Naive thymus-derived CD4-positive, alpha-beta T cell (primary cell): ENCODE measurements at regions not wholly inside any gene's neighbourhood (a gene's known extent, or its start where the extent isn't known, plus 50 kb on each side); places are given as distances from the start of the nearest gene placed in this dataset.

Source experiments
- ATAC-seq: fragments of 150-1000 bp; cut with Tn5 transposase; 2 replicates; pipeline ENCODE4 v1.10.0; 2021; ENCODE audit warnings: mild to moderate bottlenecking, moderate library complexity
- CTCF ChIA-PET: fragments of 350-600 bp; sonication (Branson Sonifier 250); formaldehyde crosslinking; loops from one replicate; lab custom pipeline; 2021; ENCODE audit warnings: antibody characterized with exemption; lab: Charles Lee
- POLR2A ChIA-PET: fragments of 350-600 bp; sonication (Branson Sonifier 250); formaldehyde crosslinking; loops from one replicate; lab custom pipeline; 2021; ENCODE audit warnings: antibody characterized with exemption, inconsistent platforms; lab: Charles Lee
- DNase-seq, 9 donors: peaks; one replicate each; pipeline versions ENCODE4 v3.0.0 to v3.0.0-alpha.2; 2020 to 2022; ENCODE audit warnings: mixed read lengths in 1 of 9
- H3K27ac ChIP-seq: one replicate; pipeline ENCODE4 v1.7.0; 2013; ENCODE audit warnings: mild to moderate bottlenecking, low read depth, low read length, moderate library complexity
- H3K27me3 ChIP-seq, 2 donors: one replicate each; pipeline ENCODE4 v1.7.0; 2013; ENCODE audit warnings: low read length in 2 of 2, mild to moderate bottlenecking in 2 of 2, moderate library complexity in 2 of 2; ENCODE audit not compliant: control insufficient read depth in 2 of 2, insufficient read depth in 2 of 2
- H3K36me3 ChIP-seq, 3 experiments: 1 replicate in 2 of 3; 2 replicates in 1 of 3; pipeline ENCODE4 v1.7.0; 2013; ENCODE audit warnings: low read length in 3 of 3, mild to moderate bottlenecking in 3 of 3, moderate library complexity in 1 of 3; ENCODE audit not compliant: insufficient read depth in 3 of 3, control insufficient read depth in 2 of 3
- H3K4me1 ChIP-seq, 2 donors: one replicate each; pipeline ENCODE4 v1.7.0; 2013; ENCODE audit warnings: low read length in 2 of 2, mild to moderate bottlenecking in 2 of 2, moderate library complexity in 1 of 2; ENCODE audit not compliant: control insufficient read depth in 2 of 2, insufficient read depth in 2 of 2
- H3K4me3 ChIP-seq: 2 replicates; pipeline ENCODE4 v1.7.0; 2013; ENCODE audit warnings: mild to moderate bottlenecking, low read length
- H3K9me3 ChIP-seq, 3 experiments: 1 replicate in 2 of 3; 2 replicates in 1 of 3; pipeline ENCODE4 v1.7.0; 2013; ENCODE audit warnings: low read length in 3 of 3; ENCODE audit not compliant: control insufficient read depth in 2 of 3
- H3K27ac Mint-ChIP-seq, 9 donors: one replicate each; pipeline ENCODE4 v1.8.0; 2020 to 2022; ENCODE audit warnings: mixed read lengths in 9 of 9, mild to moderate bottlenecking in 8 of 9, moderate library complexity in 5 of 9, inconsistent platforms in 2 of 9
- H3K27me3 Mint-ChIP-seq, 5 donors: one replicate each; pipeline ENCODE4 v1.8.0; 2021 to 2022; ENCODE audit warnings: mixed read lengths in 5 of 5, mild to moderate bottlenecking in 1 of 5
- H3K36me3 Mint-ChIP-seq, 5 donors: one replicate each; pipeline ENCODE4 v1.8.0; 2020 to 2022; ENCODE audit warnings: mixed read lengths in 5 of 5, mild to moderate bottlenecking in 3 of 5, inconsistent platforms in 1 of 5
- H3K4me1 Mint-ChIP-seq, 7 donors: one replicate each; pipeline ENCODE4 v1.8.0; 2020 to 2022; ENCODE audit warnings: mixed read lengths in 7 of 7, mild to moderate bottlenecking in 3 of 7, inconsistent platforms in 1 of 7
- H3K4me3 Mint-ChIP-seq, 10 donors: one replicate each; pipeline ENCODE4 v1.8.0; 2020 to 2022; ENCODE audit warnings: mild to moderate bottlenecking in 10 of 10, mixed read lengths in 10 of 10, moderate library complexity in 6 of 10, inconsistent platforms in 2 of 10
- H3K9me3 Mint-ChIP-seq, 11 donors: one replicate each; pipeline ENCODE4 v1.8.0; 2020 to 2022; ENCODE audit warnings: mixed read lengths in 11 of 11, mild to moderate bottlenecking in 4 of 11, inconsistent platforms in 1 of 11, moderate library complexity in 1 of 11
- intact Hi-C, 2 donors: fragments of 100-400 bp; cut with micrococcal nuclease; formaldehyde crosslinking; loops; one replicate each; pipeline ENCODE4 v1.15.1; 2023

DNA sequence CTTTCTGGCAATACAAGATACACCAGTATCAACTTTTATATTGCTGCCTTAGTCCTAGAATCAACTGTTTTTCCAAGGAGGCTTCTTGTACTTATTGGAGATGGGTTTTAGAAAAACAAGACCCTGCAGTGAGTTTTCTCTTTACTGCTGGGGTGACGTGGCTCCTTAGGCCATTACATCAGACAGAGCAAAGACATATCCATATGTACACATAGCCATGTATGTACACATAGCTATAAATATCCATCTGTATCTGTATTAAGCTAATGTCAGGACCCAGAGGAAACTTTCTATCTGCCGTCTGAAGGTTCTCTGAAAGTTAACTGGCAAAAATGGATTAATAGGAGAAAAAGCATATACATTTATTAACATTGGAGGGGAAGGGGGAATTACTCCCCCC is 607.4 kb downstream of the POM121L12 start:
- ChIA-PET POLR2A (no interaction called here), CTCF (no interaction called here)
- intact Hi-C loops, result no loop called here

DNA sequence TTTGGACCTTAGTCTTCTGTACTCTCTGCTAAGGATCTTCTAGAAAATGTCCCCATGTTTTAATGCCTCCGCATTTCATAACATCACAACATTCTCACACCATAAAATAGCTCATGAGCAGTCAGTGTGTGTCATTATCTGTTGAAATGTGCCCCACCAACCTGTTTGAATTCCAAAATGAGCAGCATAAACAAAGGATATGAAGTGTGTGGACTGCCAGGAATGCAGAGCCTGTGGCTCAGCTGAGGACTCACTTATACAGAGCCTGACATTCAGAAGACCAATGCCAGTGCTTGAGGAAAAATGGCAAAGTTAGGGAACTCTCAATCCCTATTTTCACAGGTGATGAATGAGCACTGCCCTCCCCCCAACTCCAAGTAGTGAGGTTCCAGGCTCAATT is 621.4 kb downstream of the POM121L12 start:
- ATAC-seq (no peak), DNase-seq (no peak)
- CTCF ChIA-PET, result no interaction called here
- intact Hi-C loops, result no loop called here
- POLR2A ChIA-PET, result no interaction called here
- peaks cover 0 to 1% (median 0%) of the 10 kb centered on the region in 5 donors for H3K36me3 Mint-ChIP-seq
- H3K27me3 Mint-ChIP-seq, result no peaks in the 10 kb centered on the region
- peaks cover 0 to 5% (median 0%) of the 10 kb centered on the region in 3 experiments for H3K9me3 ChIP-seq
- H3K4me1 Mint-ChIP-seq, result no peaks in the 10 kb centered on the region
- no peak overlapping the region for H3K27ac ChIP-seq
- no peak overlapping the region for H3K4me3 Mint-ChIP-seq
- no peak overlapping the region for H3K4me3 ChIP-seq
- peaks cover 5 to 32% (median 16%) of the 10 kb centered on the region in 11 donors for H3K9me3 Mint-ChIP-seq
- H3K27ac Mint-ChIP-seq, result no peak overlapping the region
- no peaks in the 10 kb centered on the region for H3K27me3 ChIP-seq
- H3K4me1 ChIP-seq, result no peaks in the 10 kb centered on the region
- H3K36me3 ChIP-seq, result no peaks in the 10 kb centered on the region

More for the DNA sequence above, 607.4 kb downstream of the POM121L12 start:
- H3K27me3 ChIP-seq, result no peaks in the 10 kb centered on the region
- Mint-ChIP-seq H3K9me3 (peaks cover 2 to 36% (median 14%) of the 10 kb centered on the region in 11 donors), H3K27me3 (no peaks in the 10 kb centered on the region), H3K4me3 (no peak overlapping the region), H3K27ac (no peak overlapping the region), H3K36me3 (no peaks in the 10 kb centered on the region), H3K4me1 (no peaks in the 10 kb centered on the region)
- no peaks in the 10 kb centered on the region for H3K4me1 ChIP-seq
- H3K9me3 ChIP-seq, result no peaks in the 10 kb centered on the region
- no peaks in the 10 kb centered on the region for H3K36me3 ChIP-seq
- no peak overlapping the region for H3K4me3 ChIP-seq
- H3K27ac ChIP-seq, result no peak overlapping the region
- DNase-seq (no peak), ATAC-seq (no peak)

DNA sequence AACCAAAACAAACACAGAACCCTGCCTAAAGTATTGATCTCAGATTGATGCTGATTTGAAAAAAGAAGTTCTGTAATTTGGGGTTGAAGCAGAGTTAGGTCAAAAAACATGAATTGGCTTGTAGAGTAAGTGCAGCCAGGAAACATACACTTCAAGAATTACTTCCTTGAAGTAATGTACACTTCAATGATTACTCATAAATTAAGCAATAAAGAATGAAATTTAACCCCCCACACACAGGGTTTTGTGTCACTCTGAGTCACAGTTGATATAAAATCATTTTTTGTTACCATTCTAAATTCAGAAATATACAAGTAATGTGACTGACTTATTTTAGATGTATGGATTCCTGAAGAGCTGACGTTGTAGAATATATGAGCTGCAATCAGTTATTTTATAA is 622.2 kb downstream of the POM121L12 start:
- intact Hi-C loops, result no loop called here
- Histone ChIP-seq H3K27me3 (no peaks in the 10 kb centered on the region), H3K4me1 (no peaks in the 10 kb centered on the region), H3K36me3 (no peaks in the 10 kb centered on the region), H3K4me3 (no peak overlapping the region), H3K9me3 (peaks cover 0 to 5% (median 0%) of the 10 kb centered on the region in 3 experiments), H3K27ac (no peak overlapping the region)
- Mint-ChIP-seq H3K4me1 (no peaks in the 10 kb centered on the region), H3K27me3 (no peaks in the 10 kb centered on the region), H3K27ac (no peak overlapping the region), H3K36me3 (no peaks in the 10 kb centered on the region), H3K4me3 (no peak overlapping the region), H3K9me3 (peaks cover 5 to 29% (median 16%) of the 10 kb centered on the region in 11 donors)
- POLR2A ChIA-PET, result no interaction called here
- no peak for DNase-seq
- ATAC-seq, result no peak
- CTCF ChIA-PET, result no interaction called here

- ATAC-seq (no peak), DNase-seq (no peak)
- Mint-ChIP-seq H3K4me3 (no peak overlapping the region), H3K4me1 (no peaks in the 10 kb centered on the region), H3K27ac (no peak overlapping the region), H3K27me3 (no peaks in the 10 kb centered on the region), H3K9me3 (peaks cover 7 to 35% (median 19%) of the 10 kb centered on the region in 11 donors), H3K36me3 (no peaks in the 10 kb centered on the region)
- H3K4me3 ChIP-seq, result no peak overlapping the region
- H3K36me3 ChIP-seq, result no peaks in the 10 kb centered on the region
- ChIA-PET POLR2A (no interaction called here), CTCF (no interaction called here)
- no peak overlapping the region for H3K27ac ChIP-seq
- intact Hi-C loops, result no loop called here
- H3K27me3 ChIP-seq, result no peaks in the 10 kb centered on the region
- peaks cover 0 to 5% (median 0%) of the 10 kb centered on the region in 3 experiments for H3K9me3 ChIP-seq
- no peaks in the 10 kb centered on the region for H3K4me1 ChIP-seq
Observed at GRCh38 chr7:53658951-53659350, 623.5 kb downstream of the POM121L12 start.

- Mint-ChIP-seq H3K4me3 (no peak overlapping the region), H3K9me3 (peaks cover 7 to 48% (median 23%) of the 10 kb centered on the region in 11 donors), H3K27ac (no peak overlapping the region), H3K4me1 (no peaks in the 10 kb centered on the region), H3K27me3 (no peaks in the 10 kb centered on the region), H3K36me3 (no peaks in the 10 kb centered on the region)
- Histone ChIP-seq H3K27me3 (no peaks in the 10 kb centered on the region), H3K36me3 (no peaks in the 10 kb centered on the region), H3K4me1 (no peaks in the 10 kb centered on the region), H3K9me3 (peaks cover 0 to 5% (median 0%) of the 10 kb centered on the region in 3 experiments), H3K27ac (no peak overlapping the region), H3K4me3 (no peak overlapping the region)
- DNase-seq (no peak), ATAC-seq (no peak)
- CTCF ChIA-PET, result no interaction called here
- intact Hi-C loops, result no loop called here
- POLR2A ChIA-PET, result no interaction called here
Observed at GRCh38 chr7:53661645-53662217, 626.3 kb downstream of the POM121L12 start.

- H3K9me3 ChIP-seq, result no peaks in the 10 kb centered on the region
- H3K27ac Mint-ChIP-seq, result no peak overlapping the region
- no peaks in the 10 kb centered on the region for H3K4me1 Mint-ChIP-seq
- no peaks in the 10 kb centered on the region for H3K4me1 ChIP-seq
- H3K27me3 ChIP-seq, result no peaks in the 10 kb centered on the region
- intact Hi-C loops, result no loop called here
- no peak for ATAC-seq
- H3K36me3 ChIP-seq, result no peaks in the 10 kb centered on the region
- no peaks in the 10 kb centered on the region for H3K36me3 Mint-ChIP-seq
- no peaks in the 10 kb centered on the region for H3K27me3 Mint-ChIP-seq
- peaks cover 0 to 14% (median 5%) of the 10 kb centered on the region in 11 donors for H3K9me3 Mint-ChIP-seq
- CTCF ChIA-PET, result no interaction called here
- POLR2A ChIA-PET, result no interaction called here
- no peak overlapping the region for H3K4me3 Mint-ChIP-seq
- no peak overlapping the region for H3K4me3 ChIP-seq
- H3K27ac ChIP-seq, result no peak overlapping the region
- no peak for DNase-seq
Observed at GRCh38 chr7:53672681-53673080, 637.2 kb downstream of the POM121L12 start.

GRCh38 chr7:53675835-53676234 is 640.4 kb downstream of the POM121L12 start:
- Histone ChIP-seq H3K4me1 (no peaks in the 10 kb centered on the region), H3K27ac (no peak overlapping the region), H3K27me3 (no peaks in the 10 kb centered on the region), H3K4me3 (no peak overlapping the region), H3K9me3 (no peaks in the 10 kb centered on the region), H3K36me3 (no peaks in the 10 kb centered on the region)
- ATAC-seq (no peak), DNase-seq (no peak)
- no peaks in the 10 kb centered on the region for H3K27me3 Mint-ChIP-seq
- CTCF ChIA-PET, result no interaction called here
- H3K36me3 Mint-ChIP-seq, result no peaks in the 10 kb centered on the region
- no peak overlapping the region for H3K27ac Mint-ChIP-seq
- POLR2A ChIA-PET, result no interaction called here
- H3K4me1 Mint-ChIP-seq, result no peaks in the 10 kb centered on the region
- intact Hi-C loops, result no loop called here
- H3K9me3 Mint-ChIP-seq, result peaks cover 0 to 35% (median 13%) of the 10 kb centered on the region in 11 donors
- no peak overlapping the region for H3K4me3 Mint-ChIP-seq
